ENCODE measurements at regions not wholly inside any gene's neighbourhood (a gene's known extent, or its start where the extent isn't known, plus 50 kb on each side); places are given as distances from the start of the nearest gene placed in this dataset.

GRCh38 chr12:114760151-114760877, 76.3 kb upstream of the TBX3 start:
- no peak overlapping the region for H3K9ac ChIP-seq (ENCODE audit: low read depth, low read length)
- no peaks in the 10 kb centered on the region for H3K36me3 ChIP-seq (ENCODE audit: insufficient read depth, low read length)

GRCh38 chr12:114759635-114760034, 75.7 kb upstream of the TBX3 start:
- Histone ChIP-seq H3K36me3 (ENCODE audit: insufficient read depth, low read length) (no peaks in the 10 kb centered on the region), H3K4me1 (ENCODE audit: insufficient read depth, low read length) (peaks cover 3% of the 10 kb centered on the region; the same call in 1 of the 2 replicates), H3K9ac (ENCODE audit: low read depth, low read length) (no peak overlapping the region), H3K9me3 (ENCODE audit: control insufficient read depth, insufficient read depth, low read length) (no peaks in the 10 kb centered on the region)

More at GRCh38 chr12:114760151-114760877, 76.3 kb upstream of the TBX3 start:
- Histone ChIP-seq H3K4me1 (ENCODE audit: insufficient read depth, low read length) (peaks cover 4% of the 10 kb centered on the region; the same call in 1 of the 2 replicates), H3K9me3 (ENCODE audit: control insufficient read depth, insufficient read depth, low read length) (no peaks in the 10 kb centered on the region)

GRCh38 chr12:114757684-114758325, 73.8 kb upstream of the TBX3 start:
- Histone ChIP-seq H3K4me1 (ENCODE audit: insufficient read depth, low read length) (no peaks in the 10 kb centered on the region), H3K9me3 (ENCODE audit: control insufficient read depth, insufficient read depth, low read length) (no peaks in the 10 kb centered on the region), H3K9ac (ENCODE audit: low read depth, low read length) (no peak overlapping the region), H3K36me3 (ENCODE audit: insufficient read depth, low read length) (no peaks in the 10 kb centered on the region)

GRCh38 chr12:114752217-114752616, 68.2 kb upstream of the TBX3 start:
- peaks cover 7% of the 10 kb centered on the region; the same call in 1 of the 2 replicates for H3K4me1 ChIP-seq (ENCODE audit: insufficient read depth, low read length)
- H3K36me3 ChIP-seq (ENCODE audit: insufficient read depth, low read length) = no peaks in the 10 kb centered on the region
- H3K9ac ChIP-seq (ENCODE audit: low read depth, low read length) = no peak overlapping the region
- H3K9me3 ChIP-seq (ENCODE audit: control insufficient read depth, insufficient read depth, low read length) = no peaks in the 10 kb centered on the region

DNA sequence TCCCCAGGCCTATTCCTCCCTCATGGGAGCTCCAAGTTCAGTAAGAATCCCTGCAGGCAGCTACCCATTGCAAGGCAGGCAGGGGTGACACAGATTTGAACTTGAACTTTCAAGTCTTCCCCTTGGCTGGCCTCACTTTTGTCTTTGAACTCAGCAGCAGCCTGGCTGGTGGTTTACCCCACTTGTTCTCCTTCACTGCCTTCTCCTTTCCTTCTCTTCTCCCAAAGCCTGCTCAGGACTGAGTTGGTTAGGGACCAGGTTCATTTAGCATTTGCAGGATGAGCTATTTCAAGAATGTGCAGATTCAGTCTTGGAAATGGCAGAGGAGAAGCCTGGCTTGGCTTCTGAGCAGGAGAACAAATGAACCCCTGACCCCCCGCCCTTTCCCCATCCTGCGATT, 67.7 kb upstream of the TBX3 start:
- no peaks in the 10 kb centered on the region for H3K36me3 ChIP-seq (ENCODE audit: insufficient read depth, low read length)
- no peak overlapping the region for H3K9ac ChIP-seq (ENCODE audit: low read depth, low read length)
- H3K4me1 ChIP-seq (ENCODE audit: insufficient read depth, low read length) = peaks cover 7% of the 10 kb centered on the region; the same call in 1 of the 2 replicates
- H3K9me3 ChIP-seq (ENCODE audit: control insufficient read depth, insufficient read depth, low read length) = no peaks in the 10 kb centered on the region

DNA sequence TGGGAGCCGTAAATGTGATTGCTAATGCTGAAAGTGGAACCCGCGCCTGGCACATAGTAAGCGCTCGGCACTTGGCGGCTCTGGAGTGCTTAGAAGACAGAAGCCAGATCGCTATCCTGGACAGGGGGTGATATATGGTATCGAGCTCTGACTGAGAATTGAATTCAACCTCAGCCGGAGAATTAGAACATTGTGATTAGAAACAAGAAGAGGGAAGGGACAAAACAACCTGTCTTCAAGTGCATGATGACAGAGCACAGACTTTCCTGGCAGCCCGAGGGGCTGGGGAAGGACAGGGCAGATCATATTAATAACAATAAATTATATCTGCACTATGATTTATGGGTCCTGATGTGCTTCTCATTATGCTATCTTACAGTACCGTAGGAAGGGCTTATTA, 66.9 kb upstream of the TBX3 start:
- Histone ChIP-seq H3K9ac (ENCODE audit: low read depth, low read length) (no peak overlapping the region), H3K36me3 (ENCODE audit: insufficient read depth, low read length) (no peaks in the 10 kb centered on the region), H3K4me1 (ENCODE audit: insufficient read depth, low read length) (peaks cover 7% of the 10 kb centered on the region; the same call in 1 of the 2 replicates), H3K9me3 (ENCODE audit: control insufficient read depth, insufficient read depth, low read length) (no peaks in the 10 kb centered on the region)

GRCh38 chr12:114749065-114749464, 65.1 kb upstream of the TBX3 start:
- H3K4me1 ChIP-seq (ENCODE audit: insufficient read depth, low read length) = peaks cover 7% of the 10 kb centered on the region; the same call in 1 of the 2 replicates
- no peaks in the 10 kb centered on the region for H3K36me3 ChIP-seq (ENCODE audit: insufficient read depth, low read length)
- H3K9ac ChIP-seq (ENCODE audit: low read depth, low read length) = no peak overlapping the region
- no peaks in the 10 kb centered on the region for H3K9me3 ChIP-seq (ENCODE audit: control insufficient read depth, insufficient read depth, low read length)

DNA sequence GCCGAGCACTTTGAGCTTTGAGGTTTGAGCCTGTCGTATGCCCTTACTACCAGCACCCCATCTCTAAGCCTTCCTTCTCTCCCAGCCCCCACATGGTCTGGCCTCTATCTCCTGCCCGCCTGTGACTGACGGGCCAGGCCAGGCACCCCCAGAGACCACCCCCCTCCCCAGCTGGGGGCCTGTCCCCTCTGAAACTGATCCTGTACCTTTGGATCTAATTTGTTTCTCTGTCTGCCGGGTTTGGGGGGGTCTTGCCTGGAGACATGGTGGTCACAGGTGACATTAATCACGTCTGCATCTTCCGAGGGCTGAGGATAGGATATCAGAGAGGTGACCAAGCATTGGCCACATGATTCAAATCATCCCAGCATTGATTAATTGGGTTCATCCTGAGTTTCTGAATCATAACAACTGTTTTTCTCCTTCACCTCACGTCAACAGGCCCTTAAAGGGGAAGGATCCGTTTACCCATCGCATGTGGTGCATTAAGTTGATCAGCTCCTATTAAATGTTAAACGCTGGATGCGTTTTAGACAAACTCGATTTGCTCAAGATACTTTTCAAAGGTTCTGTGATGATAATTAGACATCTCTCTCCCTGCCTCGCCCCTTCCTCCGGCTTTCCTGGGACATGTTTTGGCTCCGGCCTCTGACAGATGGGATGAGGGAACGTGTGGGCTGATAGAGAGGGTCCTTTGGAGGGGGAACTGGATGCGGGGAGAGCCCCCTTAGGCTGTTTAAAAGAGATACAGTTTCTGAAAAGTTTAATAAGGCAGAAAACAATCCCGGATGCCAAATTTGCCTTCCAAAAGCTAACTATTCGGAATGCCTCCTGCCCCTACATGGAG, 63.3 kb upstream of the TBX3 start:
- no peaks in the 10 kb centered on the region for H3K36me3 ChIP-seq (ENCODE audit: insufficient read depth, low read length)
- H3K9ac ChIP-seq (ENCODE audit: low read depth, low read length) = no peak overlapping the region
- no peaks in the 10 kb centered on the region for H3K9me3 ChIP-seq (ENCODE audit: control insufficient read depth, insufficient read depth, low read length)
- peaks cover 7% of the 10 kb centered on the region; the same call in 1 of the 2 replicates for H3K4me1 ChIP-seq (ENCODE audit: insufficient read depth, low read length)

DNA sequence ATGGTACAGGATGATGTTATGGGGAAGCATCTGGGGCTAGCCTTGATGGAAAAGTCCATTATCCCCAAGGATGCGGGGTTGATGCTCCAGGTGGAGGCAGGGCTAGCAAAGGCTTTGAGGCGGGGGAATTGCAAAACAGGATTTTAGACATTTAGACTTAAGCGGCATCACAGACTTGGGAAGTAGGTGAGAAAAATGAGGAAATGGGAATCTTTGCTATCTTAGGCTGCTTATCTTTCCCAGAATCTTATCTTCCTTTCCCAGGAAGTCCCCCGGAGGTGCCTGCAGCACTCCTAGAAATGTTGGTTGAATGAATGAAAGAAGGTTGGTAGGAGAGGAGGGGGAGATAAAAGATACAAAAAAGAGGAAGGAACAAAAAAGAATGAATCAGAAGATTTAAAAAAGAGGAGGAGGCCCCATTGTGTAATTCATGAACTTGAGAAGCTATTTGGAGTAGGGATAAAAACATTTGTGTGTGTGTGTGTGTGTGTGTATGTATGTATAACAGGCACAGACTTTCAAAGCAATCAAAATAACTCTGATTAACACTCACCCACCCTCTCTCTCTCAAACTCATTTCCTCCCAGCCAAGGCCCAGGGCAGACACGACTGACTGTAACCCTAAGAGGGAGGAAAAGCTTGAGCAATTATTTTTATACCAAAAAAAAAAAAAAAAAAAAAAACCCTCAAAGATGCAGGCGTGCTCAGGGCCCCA, 62.5 kb upstream of the TBX3 start:
- peaks cover 11% of the 10 kb centered on the region; the same call in 1 of the 2 replicates for H3K4me1 ChIP-seq (ENCODE audit: insufficient read depth, low read length)
- H3K9ac ChIP-seq (ENCODE audit: low read depth, low read length) = no peak overlapping the region
- H3K9me3 ChIP-seq (ENCODE audit: control insufficient read depth, insufficient read depth, low read length) = no peaks in the 10 kb centered on the region
- no peaks in the 10 kb centered on the region for H3K36me3 ChIP-seq (ENCODE audit: insufficient read depth, low read length)

DNA sequence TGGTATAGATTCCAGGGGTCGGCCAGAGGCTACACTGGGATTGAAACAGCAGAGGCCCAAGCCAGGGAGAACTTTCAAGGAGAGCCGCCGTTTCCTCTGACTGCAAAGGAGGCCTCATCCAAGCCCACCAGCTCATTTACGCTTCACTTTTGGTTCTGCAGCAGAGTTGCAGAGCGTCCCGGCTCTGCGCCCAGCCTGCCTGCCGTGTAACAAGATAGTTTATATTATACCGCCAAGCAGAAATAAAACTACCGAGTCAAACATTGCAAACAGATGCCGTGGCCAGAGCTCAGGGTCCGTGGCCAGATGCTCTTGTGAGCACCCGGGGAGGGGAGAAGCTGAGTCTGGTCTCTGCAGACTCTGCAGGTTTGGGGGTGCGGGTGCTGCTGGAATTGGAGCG, 60.7 kb upstream of the TBX3 start:
- Histone ChIP-seq H3K36me3 (ENCODE audit: insufficient read depth, low read length) (no peaks in the 10 kb centered on the region), H3K9me3 (ENCODE audit: control insufficient read depth, insufficient read depth, low read length) (no peaks in the 10 kb centered on the region), H3K4me1 (ENCODE audit: insufficient read depth, low read length) (peaks cover 9% of the 10 kb centered on the region; the same call in 1 of the 2 replicates), H3K9ac (ENCODE audit: low read depth, low read length) (no peak overlapping the region)

DNA sequence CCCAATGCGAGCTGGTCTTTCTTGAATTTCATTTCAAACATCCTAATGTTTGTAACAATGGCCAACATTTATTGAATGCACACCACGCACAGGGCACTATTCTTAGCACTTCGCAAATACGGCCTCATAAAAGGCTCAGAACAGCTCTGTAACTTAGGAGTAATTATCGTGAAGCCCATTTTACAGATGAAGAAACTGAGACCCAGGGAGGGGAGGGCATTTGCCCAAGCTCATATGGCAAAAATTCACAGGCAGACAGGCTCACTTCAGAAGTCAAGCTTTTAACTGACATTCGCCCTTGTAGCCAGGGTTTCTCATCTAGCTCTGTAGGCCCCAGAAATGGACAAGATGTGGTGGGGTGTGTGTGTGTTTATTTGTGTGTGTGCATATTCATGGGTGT, 60.3 kb upstream of the TBX3 start:
- Histone ChIP-seq H3K4me1 (ENCODE audit: insufficient read depth, low read length) (peaks cover 9% of the 10 kb centered on the region; the same call in 1 of the 2 replicates), H3K36me3 (ENCODE audit: insufficient read depth, low read length) (no peaks in the 10 kb centered on the region), H3K9me3 (ENCODE audit: control insufficient read depth, insufficient read depth, low read length) (no peaks in the 10 kb centered on the region), H3K9ac (ENCODE audit: low read depth, low read length) (no peak overlapping the region)

GRCh38 chr12:114743799-114744198, 59.8 kb upstream of the TBX3 start:
- peaks cover 9% of the 10 kb centered on the region; the same call in 1 of the 2 replicates for H3K4me1 ChIP-seq (ENCODE audit: insufficient read depth, low read length)
- no peaks in the 10 kb centered on the region for H3K9me3 ChIP-seq (ENCODE audit: control insufficient read depth, insufficient read depth, low read length)
- H3K36me3 ChIP-seq (ENCODE audit: insufficient read depth, low read length) = no peaks in the 10 kb centered on the region
- H3K9ac ChIP-seq (ENCODE audit: low read depth, low read length) = no peak overlapping the region

DNA sequence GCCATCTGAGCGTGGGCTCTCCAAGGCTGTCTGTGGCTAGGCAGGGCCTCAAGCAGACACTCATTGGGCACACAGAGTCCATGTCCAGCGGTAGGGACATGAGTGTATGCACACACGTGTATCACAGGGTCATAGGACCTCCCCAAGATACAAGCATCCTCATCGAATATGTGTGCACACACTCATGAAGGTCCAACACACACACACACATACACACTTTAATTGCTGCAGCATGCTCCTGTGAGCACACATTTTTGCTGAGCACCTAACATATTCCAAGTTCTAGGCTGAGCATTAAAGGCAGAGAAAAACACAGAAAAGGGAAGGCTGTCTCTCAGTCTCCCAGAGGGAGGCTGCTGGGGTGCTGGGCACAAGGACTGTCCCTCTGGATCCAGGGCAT, 59.3 kb upstream of the TBX3 start:
- Histone ChIP-seq H3K4me1 (ENCODE audit: insufficient read depth, low read length) (peaks cover 9% of the 10 kb centered on the region; the same call in 1 of the 2 replicates), H3K9ac (ENCODE audit: low read depth, low read length) (no peak overlapping the region), H3K9me3 (ENCODE audit: control insufficient read depth, insufficient read depth, low read length) (no peaks in the 10 kb centered on the region), H3K36me3 (ENCODE audit: insufficient read depth, low read length) (no peaks in the 10 kb centered on the region)

- H3K9ac ChIP-seq (ENCODE audit: low read depth, low read length) = no peak overlapping the region
- H3K36me3 ChIP-seq (ENCODE audit: insufficient read depth, low read length) = no peaks in the 10 kb centered on the region
- H3K4me1 ChIP-seq (ENCODE audit: insufficient read depth, low read length) = peaks cover 7% of the 10 kb centered on the region; the same call in 1 of the 2 replicates
- H3K9me3 ChIP-seq (ENCODE audit: control insufficient read depth, insufficient read depth, low read length) = no peaks in the 10 kb centered on the region
Measured at GRCh38 chr12:114742363-114742762, 58.4 kb upstream of the TBX3 start.

All from ES-I3 (cell line).